ENCODE measurements at regions not wholly inside any gene's neighbourhood (a gene's known extent, or its start where the extent isn't known, plus 50 kb on each side); places are given as distances from the start of the nearest gene placed in this dataset.
A peak's percentile ranks its signal among the peaks of the same experiment; 100 is the strongest.
"Not testable (repeated sequence)": the region's sequence is repeated elsewhere in the genome, so short reads cannot be mapped to it uniquely, and the experiment has no call there.

DNA sequence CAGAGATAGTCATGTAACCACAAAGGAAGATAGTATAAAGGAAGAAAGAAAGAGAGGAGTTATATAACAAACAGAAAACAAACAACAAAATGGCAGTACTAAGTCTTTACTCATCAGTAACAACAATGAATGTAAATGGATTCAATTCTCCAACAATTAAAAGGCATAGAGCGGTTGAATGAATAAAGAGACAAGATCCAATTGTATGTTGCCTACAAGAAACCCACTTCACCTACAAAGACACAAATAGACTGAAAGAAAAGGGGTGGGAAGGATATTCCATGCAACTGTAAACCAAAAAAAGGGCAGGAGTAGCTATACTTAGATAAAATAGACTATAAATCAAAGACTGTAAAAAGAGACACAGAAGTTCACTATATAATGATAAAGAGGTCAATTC is 157.3 kb upstream of the CREB1 start:
- DNase-seq: no peak

DNA sequence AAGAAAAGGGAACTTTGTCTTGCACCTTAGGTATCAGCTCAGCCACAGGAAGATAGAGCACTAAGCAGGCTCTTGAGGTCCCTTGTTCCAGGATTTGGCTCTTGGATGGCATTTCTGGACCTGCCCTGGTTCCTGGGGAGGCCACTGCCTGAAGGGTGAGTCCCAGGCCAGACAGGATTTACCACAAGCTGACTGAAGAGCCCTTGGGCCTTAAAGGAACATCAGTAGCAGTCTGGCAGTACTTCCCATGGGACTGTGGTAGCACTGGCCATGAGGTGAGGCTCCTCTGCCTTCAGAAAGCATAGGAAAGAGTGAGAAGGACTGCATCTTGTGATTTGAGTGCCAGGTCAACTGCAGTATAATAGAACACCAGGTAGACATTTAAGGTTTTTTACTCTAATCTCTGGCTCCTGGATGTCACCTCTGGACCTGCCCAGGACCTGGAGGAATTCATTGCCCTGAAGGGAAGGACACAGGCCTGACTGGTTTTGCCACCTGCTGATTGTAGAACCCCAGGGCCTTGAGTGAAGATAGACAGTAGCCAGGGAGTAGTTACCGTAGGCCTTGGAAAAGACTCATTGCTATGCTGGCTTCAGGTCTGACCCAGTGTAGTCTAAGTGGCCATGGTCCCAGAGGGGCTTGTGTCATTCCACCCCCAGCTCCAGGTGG is 154.4 kb upstream of the CREB1 start:
- DNase-seq: no peak

DNA sequence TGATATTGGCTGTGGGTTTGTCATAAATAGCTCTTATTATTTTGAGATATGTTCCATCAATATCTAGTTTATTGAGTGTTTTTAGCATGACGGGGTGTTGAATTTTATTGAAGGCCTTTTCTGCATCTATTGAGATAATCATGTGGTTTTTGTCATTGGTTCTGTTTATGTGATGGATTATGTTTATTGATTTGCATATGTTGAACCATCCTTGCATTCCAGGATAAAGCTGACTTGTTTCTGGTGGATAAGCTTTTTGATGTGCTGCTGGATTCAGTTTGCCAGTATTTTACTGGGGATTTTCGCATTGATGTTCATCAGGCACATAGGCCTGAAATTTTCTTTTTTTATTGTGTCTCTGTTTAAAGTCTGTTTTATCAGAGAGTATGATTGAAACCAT is 151.1 kb upstream of the CREB1 start:
- DNase-seq: not testable (repeated sequence)

DNA sequence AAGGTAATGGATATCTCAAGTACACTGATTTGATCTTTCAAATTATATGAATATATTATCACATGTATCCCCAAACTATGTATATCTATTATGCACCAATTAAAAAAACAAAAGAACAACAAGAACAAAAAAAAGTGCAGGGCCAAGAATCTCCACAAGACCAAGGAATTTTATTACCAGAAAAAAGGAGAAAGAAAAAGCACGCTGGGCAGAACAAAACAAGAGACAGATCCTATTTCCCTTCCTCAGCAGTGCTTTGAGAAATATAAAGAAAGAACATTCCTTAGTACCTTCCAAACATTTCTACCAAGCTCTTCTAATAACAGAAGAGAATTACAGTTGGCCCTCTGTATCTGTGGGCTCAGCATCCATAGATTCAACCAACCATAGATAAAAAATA is 144.7 kb upstream of the CREB1 start:
- no peak for DNase-seq

DNA sequence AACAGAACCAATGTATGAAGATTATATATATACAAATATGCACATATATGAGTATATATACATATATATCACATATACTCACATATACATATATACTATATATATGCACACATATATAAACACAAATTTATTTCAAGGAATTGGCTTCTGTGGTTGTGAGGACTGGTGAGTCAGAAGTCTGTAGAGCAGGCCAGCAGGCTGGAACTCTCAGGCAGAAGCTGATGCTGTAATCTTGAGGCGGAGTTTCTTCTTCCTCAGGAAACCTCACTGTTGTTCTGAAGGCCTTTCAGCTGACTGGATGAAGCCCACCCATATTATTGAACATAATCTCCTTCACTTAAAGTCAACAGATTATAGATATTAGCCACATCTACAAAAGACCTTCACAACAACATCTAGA is 143.9 kb upstream of the CREB1 start:
- peak; percentile 30 for DNase-seq

DNA sequence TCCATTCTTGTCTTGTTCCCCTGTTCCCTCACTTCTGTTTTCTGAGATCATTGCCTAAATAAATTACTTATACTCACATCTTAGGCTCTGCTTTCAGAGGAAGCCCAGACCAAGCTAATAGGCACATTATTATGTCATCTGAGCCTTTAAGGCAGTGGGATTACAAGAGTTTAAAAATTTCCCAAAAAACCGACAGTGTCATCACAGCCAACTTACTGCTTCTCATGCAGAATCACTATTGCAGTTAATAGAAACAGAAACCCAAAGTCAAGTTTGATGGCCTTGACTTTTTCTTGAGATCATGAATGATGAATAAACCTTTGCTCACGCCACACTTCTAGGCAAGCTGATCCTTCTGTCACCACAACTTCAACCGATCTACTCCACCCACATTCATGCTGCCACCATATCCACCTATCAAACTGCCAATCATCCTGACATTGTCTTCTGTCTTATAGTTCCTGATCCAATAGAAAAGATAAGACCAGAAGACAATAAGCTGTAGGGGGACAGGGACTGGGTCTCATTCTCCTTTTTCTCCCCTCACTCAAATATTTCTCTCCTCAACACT is 142.7 kb upstream of the CREB1 start:
- DNase-seq: no peak

DNA sequence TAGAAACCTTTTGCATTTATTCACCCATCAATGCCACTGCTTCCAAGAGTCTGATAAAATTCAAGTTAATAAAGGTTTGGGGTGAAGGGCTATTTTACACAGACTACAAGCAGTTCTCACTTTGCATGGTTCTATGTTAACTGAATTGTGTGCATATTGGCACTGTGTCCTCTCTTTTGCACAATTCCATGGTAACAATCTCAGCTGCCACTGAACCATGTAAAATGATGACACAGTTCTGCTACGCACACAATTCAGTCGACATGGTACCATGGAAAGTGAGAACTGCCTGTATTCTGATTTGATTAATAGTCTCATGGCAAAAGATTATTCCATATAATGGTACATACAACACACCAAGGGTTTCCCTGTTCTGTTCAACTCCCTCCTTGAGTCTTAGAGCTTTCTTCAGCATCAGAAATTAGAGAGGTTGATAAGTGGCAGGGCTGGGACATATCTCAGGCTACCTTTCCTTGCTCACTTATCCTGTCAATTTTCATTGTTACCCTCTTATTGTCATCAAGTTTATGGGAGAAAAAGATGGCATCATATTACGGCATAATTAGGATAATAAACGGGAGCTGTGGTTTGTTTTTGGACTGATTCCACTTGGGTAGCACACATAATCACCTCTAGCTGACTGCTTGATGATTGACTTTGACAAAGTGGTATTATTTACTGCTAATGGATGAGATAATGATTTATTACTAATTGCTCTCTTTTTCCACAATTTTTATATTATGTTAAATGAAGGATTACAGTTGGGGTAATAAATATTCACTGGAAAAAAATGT is 139.3 kb upstream of the CREB1 start:
- no peak for DNase-seq

DNA sequence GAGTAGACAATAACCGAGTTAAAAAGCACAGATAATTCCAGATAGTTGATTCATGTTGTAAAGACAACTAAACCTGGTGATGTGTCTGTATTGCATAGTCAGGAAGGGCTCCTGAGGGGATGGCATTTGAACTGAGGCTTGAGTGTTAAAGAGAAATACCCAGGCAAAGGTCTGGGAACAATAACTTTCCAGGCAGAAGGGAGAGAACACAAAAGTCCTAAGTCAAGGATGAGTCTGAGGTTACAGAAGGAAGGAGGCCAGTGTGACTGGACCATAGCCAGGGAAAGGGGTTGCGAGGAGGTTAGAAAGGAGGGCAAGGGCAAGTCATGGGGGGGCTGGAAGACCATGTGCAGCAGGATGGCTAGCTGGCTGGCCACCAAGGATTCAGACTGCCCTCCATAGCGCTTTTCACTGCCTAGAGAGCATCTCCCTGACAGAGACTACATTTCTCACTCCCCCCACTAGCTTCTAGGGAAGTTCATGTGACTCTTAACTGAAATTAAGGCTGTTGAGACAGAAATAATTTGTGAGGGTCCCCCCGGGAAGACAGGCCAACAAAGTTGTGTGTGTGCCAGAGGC is 135.5 kb upstream of the CREB1 start:
- no peak for DNase-seq

DNA sequence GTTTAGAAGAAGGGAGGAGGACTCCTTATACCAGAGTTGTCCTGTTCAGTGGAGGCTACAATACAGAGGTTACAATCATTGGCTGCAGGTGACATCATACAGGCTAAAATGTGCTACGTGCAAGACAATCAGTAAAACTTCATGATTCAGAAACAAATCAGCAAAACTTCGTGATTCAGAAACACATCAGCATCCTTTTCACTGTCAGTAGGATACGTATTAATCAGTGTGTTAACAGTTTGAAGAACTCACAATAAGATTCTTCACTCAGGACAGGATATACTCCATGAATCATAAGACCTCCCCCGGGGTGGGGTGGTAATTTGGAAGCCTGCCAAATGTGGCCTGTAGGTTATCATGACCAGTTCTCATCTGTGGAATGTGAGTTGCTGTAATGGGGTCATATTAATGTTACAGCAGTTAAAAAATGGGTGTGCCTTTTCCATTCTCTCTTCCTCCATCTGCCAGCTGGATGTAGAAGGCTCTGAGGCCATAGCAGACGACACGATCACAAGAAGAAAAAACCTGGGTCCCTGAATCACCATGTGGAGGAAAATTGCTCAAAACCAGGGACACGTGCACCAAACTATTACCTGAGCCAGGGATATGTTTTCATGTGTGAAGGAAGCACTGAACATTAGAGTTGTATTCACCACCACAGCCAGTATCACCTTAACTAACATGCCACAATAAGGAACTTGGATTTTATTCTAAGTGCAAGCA is 134.8 kb upstream of the CREB1 start:
- peak; percentile 41 for DNase-seq

DNA sequence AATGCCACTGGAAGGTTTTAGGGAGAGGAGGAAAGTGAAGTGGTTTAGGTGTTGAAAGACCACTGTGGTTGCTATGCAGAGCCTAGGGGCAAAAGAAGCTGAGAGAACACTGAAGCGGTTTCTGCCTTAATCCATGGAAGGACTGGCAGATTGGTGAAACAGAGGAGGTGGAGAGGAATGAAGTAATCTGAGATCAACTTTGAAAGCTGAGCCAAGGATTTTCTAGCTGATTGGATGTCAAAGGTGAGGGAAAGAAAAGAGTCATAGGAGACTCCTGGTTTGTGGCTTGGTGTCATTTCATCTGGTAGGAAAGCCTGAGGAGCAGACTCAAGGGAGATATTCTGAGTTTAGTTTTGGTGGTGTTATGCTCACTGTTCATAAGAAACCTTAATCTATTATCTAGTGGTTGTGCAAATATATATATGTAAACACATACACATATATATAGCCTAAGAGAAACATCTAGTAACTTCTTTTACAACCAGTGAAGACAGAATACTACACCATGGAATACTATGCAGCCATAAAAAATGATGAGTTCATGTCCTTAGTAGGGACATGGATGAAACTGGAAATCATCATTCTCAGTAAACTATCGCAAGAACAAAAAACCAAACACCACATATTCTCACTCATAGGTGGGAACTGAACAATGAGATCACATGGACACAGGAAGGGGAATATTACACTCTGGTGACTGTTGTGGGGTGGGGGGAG is 134.1 kb upstream of the CREB1 start:
- DNase-seq: no peak

DNA sequence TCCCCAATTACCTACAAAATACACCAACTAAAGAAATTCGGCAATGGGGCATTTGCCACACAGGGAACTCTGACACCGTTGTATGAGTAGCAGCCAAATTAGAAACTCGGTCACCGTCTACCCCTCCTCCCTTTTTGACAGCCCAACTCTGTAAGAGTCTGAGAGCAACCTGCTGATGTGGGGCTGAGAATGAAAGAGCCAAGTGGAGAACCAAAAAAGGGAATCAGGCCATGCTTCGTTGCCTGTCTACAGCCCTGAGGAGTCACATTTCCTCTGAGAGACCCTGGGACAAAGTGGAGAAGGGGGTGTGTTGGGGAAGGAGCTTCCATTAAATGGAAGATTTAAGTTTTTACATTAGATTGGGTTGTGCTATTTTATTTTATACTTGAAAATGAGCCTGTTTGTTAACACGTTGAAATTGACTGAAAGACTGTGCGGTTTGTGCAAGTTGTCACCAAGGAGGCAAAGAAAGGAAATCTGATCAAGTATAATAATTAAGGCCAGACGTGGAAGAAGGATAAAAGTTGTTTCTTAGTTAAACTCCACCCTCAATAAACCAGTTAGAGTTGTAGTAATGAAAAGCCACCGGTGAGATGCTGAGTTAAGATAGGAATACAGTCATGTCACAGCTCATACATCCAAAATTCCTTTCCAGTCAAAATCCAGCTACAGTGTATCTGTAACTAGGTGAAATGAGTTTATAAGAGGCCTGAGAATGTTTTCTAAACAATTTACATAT is 131.7 kb upstream of the CREB1 start:
- no peak for DNase-seq

DNA sequence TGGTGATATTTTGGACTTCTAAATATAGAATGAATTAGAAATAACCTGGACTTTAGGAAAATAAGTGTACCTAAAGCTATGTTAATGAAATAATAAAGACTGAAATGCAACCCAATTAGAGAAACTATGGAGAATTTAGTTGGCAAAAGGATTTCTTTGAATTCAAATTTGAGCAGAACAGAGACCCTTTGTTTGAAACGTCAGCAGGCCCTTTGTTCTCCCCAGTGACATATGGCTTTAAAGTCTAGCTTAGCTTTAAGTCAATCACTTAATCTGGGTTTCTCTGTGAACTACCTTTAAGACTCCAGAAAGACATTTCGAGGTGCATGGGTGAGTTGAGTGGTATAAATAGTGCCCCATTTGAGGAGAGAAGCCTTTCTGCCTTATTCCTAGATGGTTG is 130.5 kb upstream of the CREB1 start:
- DNase-seq: no peak

DNA sequence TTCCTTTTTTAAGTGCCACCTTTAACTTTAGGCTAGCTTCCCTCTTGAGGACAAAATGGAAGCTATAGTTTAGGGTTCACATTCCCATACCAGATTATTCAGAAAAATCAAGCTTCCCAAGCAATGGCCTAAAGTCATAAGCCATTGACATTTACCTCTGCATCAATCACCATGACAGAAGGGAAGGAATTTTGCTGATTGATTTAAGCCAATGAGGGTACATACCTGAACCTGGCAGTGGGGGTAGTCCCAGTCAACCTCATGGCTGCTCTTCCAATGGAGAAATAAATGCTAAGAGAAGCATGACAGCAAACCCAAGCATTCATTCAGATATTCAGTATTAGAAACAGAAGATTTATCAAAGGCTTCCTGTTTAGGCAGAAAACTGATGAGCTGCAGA is 128.4 kb upstream of the CREB1 start:
- DNase-seq: no peak

DNA sequence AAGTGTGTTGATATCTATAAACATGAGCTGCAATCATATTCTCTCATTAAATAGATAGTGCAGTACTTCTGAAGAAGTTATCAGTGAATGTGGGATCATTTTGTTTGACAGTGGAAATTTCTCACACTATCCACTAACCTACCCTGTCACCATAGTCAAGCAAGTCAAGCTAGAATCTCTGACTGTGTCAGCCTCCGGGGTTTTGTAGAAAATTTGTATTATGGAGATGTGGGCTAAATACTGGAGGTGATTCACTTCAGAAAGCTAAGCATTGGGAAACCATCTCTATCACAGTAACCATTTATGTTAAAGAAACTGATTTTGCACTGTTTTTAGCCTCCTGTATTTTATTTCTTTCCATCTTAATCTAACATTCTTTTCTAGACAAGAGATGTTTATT is 126.6 kb upstream of the CREB1 start:
- no peak for DNase-seq

DNA sequence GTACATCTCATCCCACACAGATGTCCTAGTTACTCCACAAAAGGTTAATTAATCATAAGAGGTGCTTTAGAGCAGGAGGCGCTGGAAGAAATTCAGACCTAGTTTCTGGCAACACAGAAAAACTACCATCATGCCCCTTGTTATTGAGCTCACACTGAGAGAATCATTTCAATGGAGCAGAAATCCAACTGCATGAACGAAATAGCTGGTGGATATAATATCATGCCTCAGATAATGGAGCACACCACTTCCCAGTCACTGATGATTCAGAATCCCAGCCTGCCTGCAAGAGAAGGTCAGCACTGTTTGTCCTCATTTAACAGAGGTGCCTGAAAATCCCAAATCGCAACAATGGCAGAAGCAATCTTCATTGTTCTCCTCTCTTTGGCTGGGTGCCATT is 125.8 kb upstream of the CREB1 start:
- no peak for DNase-seq

DNA sequence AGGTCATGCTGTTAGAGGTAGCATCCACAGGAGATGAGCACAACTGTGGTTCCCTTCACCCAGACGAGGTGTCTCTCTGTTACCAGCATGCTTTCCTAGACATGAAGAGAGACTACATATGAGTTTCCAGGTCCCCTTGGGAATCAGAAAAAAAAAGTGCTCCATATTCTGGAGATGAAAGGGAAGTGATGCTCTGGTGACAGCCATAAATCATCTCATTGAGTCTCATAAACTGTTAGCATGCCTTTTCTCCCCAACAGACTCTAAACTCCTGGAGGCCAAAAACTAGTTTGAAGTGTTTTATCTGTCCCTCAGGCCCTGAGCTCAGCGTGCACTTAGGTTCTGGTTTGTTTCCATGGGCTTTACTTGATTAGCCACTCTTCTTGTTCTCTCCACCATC is 124.6 kb upstream of the CREB1 start:
- DNase-seq: no peak

DNA sequence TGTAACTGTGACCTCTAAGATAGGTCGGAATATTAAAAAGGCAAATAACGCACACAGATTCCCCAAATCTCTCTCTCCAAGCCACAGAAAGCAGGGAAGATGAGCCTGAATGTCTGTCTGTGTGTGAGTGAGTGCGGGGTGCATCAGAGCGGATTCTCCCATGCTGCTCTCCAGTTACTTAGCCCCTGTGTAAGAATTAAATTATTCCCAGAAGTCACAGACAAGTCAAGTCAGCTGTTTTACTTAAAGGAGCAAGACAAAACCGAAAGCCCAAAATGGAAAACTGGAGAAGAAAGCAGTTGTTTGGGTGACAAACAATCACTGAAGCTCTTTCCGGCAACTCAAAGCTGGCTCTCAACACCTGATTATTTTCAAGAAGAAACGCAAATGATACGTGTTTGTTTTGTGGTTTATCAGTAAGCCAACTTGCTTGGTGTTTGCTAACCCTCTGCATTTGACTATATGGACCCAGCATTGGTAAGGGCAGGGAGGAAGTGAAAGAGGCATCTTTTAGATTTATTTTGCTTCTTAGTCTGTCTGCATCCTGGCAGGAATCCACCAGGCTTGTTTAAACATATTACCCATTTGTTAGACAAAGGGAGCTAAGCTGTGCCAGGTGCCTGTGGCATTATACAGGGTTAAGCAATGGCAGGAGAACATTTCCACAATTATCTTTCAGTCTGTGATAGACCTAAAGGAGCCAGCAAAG is 121.5 kb upstream of the CREB1 start:
- no peak for DNase-seq

DNA sequence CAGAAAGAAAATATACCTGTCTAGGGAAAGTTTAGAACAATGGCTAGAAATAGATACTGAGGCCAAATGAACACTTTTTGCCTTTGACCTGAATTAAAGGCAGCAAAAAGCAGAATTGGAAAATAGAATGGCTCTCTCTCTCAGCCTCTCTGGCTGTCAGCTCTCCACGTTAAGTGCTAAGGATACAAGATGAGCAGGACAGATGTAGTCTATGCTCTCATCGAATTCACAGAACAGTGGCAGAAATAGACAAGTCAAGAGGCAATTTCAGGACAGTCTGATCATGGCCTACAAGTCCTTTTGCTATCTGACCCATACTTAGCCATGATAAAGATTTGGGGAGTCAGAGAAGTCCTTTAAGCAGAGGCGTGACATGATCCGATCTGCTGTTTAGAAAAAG is 120.2 kb upstream of the CREB1 start:
- DNase-seq: no peak

DNA sequence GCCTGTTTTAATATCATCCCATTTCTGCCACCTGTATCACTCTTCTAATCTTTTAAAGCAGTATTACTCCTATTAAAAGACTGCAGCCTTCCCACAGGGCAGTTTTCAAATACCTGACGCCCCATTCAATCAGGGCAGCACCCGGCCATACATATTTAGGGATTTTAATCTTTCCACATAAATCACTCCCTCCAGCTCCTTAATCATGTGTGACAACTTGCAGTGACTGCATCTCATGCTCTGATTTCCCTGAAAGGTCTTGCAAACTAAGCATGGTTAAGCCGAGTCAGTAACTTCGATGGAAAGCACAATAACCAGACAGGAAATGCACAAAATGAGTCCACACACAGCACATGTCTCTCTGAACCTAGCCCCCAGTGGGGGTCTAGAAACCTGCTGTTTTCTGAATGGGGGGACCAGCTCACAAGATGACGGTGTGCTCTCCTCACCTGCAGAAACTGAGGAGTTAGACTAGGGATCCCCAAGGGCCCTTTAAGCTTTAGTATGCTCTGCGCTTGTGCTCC is 116.9 kb upstream of the CREB1 start:
- DNase-seq: no peak

DNA sequence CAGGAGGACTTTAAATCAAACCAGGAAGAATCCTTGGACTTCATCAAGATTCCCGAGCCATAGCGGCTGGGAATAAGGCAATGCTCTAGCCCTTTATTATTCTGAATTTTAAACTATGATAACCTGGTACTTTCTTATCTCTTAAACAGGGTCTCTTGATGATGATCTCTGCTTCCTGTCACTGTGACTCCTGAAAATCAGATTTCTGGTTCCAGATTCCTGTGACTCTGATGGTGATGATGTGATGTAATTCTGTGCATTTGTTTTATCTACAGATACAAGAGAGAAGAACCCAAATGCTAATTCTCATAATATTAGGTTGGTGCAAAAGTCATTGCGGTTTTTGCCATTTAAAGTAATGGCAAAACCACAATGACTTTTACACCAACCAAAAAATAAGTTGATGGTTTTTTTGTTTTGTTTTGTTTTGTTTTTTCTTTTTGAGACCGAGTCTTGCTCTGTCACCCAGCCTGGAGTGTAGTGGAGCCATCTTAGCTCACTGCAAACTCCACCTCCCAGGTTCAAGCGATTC is 116.3 kb upstream of the CREB1 start:
- DNase-seq: no peak

DNA sequence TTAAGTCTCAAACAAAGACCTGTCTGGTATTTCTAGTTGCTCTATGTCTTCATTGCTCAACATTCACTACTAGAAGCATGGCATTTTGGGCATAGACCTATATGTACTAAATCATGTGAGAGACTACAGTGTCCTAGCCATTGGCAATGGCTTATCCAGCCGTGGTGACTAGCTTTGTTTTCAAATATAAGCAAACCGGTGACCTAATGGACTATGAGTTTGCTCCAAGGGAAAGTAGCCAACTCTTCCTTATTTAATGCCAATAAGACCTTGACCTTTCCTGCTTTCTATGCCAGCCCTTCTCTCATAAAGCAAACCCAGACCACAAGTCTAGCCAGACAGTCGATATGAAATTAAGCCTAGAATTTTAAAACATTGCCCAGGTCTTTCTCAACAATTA is 113.7 kb upstream of the CREB1 start:
- no peak for DNase-seq

Measured in NK-92 treated with Interleukin-12 subunit alpha and Interleukin-12 subunit beta, amount 100 ng/mL, for 24 hours (cell line).